Adipocyte (in vitro differentiated cells): ENCODE measurements at regions not wholly inside any gene's neighbourhood (a gene's known extent, or its start where the extent isn't known, plus 50 kb on each side); places are given as distances from the start of the nearest gene placed in this dataset.

Source experiments
- DNase-seq: peaks from one replicate; pipeline ENCODE4 v3.0.0-alpha.2; 2015; ENCODE audit warnings: low read depth
- H3K27me3 ChIP-seq: replicated peaks from 2 replicates; pipeline ENCODE4 v1.7.0; 2013; ENCODE audit warnings: mild to moderate bottlenecking, low read length, moderate library complexity; ENCODE audit not compliant: control insufficient read depth, insufficient read depth
- H3K36me3 ChIP-seq: 2 replicates; pipeline ENCODE4 v1.7.0; 2013; ENCODE audit warnings: low read length, mild to moderate bottlenecking, moderate library complexity; ENCODE audit not compliant: control insufficient read depth, insufficient read depth, severe bottlenecking
- H3K4me1 ChIP-seq: 2 replicates; pipeline ENCODE4 v1.7.0; 2013; ENCODE audit warnings: mild to moderate bottlenecking, low read length, moderate library complexity; ENCODE audit not compliant: control insufficient read depth, insufficient read depth
- H3K4me3 ChIP-seq: 2 replicates; pipeline ENCODE4 v1.7.0; 2013; ENCODE audit warnings: mild to moderate bottlenecking, low read length, moderate library complexity
- H3K9ac ChIP-seq: 2 replicates; pipeline ENCODE4 v1.7.0; 2013; ENCODE audit warnings: mild to moderate bottlenecking, low read length, moderate library complexity
- H3K9me3 ChIP-seq: 2 replicates; pipeline ENCODE4 v1.7.0; 2013; ENCODE audit warnings: mild to moderate bottlenecking, low read length, moderate library complexity; ENCODE audit not compliant: control insufficient read depth

- no peak for DNase-seq
- no peak overlapping the region for H3K4me3 ChIP-seq
- no peak overlapping the region for H3K9ac ChIP-seq
- no peaks in the 10 kb centered on the region for H3K36me3 ChIP-seq
- H3K27me3 ChIP-seq = no peaks in the 10 kb centered on the region
- peaks cover 42% of the 10 kb centered on the region for H3K4me1 ChIP-seq
- H3K9me3 ChIP-seq = no peaks in the 10 kb centered on the region
These were observed 157.1 kb upstream of the NRIP1 start for GRCh38 chr21:15221799-15222386.

GRCh38 chr21:15222707-15223106 lies 157.9 kb upstream of the NRIP1 start:
- Histone ChIP-seq H3K4me1 (peaks cover 42% of the 10 kb centered on the region), H3K9ac (no peak overlapping the region), H3K27me3 (no peaks in the 10 kb centered on the region), H3K36me3 (no peaks in the 10 kb centered on the region), H3K9me3 (no peaks in the 10 kb centered on the region), H3K4me3 (no peak overlapping the region)
- DNase-seq = no peak

GRCh38 chr21:15224346-15225086 lies 159.7 kb upstream of the NRIP1 start:
- DNase-seq = peak; percentile 5
- H3K9me3 ChIP-seq = no peaks in the 10 kb centered on the region
- H3K4me3 ChIP-seq = no peak overlapping the region
- peaks cover 42% of the 10 kb centered on the region for H3K4me1 ChIP-seq
- no peaks in the 10 kb centered on the region for H3K36me3 ChIP-seq
- no peaks in the 10 kb centered on the region for H3K27me3 ChIP-seq
- H3K9ac ChIP-seq = no peak overlapping the region

- Histone ChIP-seq H3K9ac (no peak overlapping the region), H3K9me3 (no peaks in the 10 kb centered on the region), H3K4me3 (no peak overlapping the region), H3K27me3 (no peaks in the 10 kb centered on the region), H3K4me1 (peaks cover 11% of the 10 kb centered on the region), H3K36me3 (no peaks in the 10 kb centered on the region)
- no peak for DNase-seq
These were observed 163.1 kb upstream of the NRIP1 start for GRCh38 chr21:15227919-15228318.

GRCh38 chr21:15229390-15229789 lies 164.6 kb upstream of the NRIP1 start:
- H3K4me3 ChIP-seq = no peak overlapping the region
- DNase-seq = no peak
- peaks cover 5% of the 10 kb centered on the region for H3K4me1 ChIP-seq
- no peaks in the 10 kb centered on the region for H3K27me3 ChIP-seq
- H3K36me3 ChIP-seq = no peaks in the 10 kb centered on the region
- no peaks in the 10 kb centered on the region for H3K9me3 ChIP-seq
- H3K9ac ChIP-seq = no peak overlapping the region

GRCh38 chr21:15233611-15234010 lies 168.8 kb upstream of the NRIP1 start:
- Histone ChIP-seq H3K27me3 (no peaks in the 10 kb centered on the region), H3K36me3 (no peaks in the 10 kb centered on the region), H3K9me3 (no peaks in the 10 kb centered on the region), H3K4me3 (no peak overlapping the region), H3K9ac (no peak overlapping the region), H3K4me1 (no peaks in the 10 kb centered on the region)
- no peak for DNase-seq

- Histone ChIP-seq H3K9ac (no peak overlapping the region), H3K36me3 (no peaks in the 10 kb centered on the region), H3K27me3 (no peaks in the 10 kb centered on the region), H3K9me3 (no peaks in the 10 kb centered on the region), H3K4me1 (peaks cover 10% of the 10 kb centered on the region), H3K4me3 (no peak overlapping the region)
- DNase-seq = no peak
These were observed 171.3 kb upstream of the NRIP1 start for GRCh38 chr21:15236111-15236510.

GRCh38 chr21:15240848-15241247 lies 176.0 kb upstream of the NRIP1 start:
- no peaks in the 10 kb centered on the region for H3K9me3 ChIP-seq
- H3K27me3 ChIP-seq = no peaks in the 10 kb centered on the region
- peaks cover 15% of the 10 kb centered on the region for H3K4me1 ChIP-seq
- H3K4me3 ChIP-seq = no peak overlapping the region
- no peak overlapping the region for H3K9ac ChIP-seq
- peak; percentile 31 for DNase-seq
- H3K36me3 ChIP-seq = no peaks in the 10 kb centered on the region

- Histone ChIP-seq H3K27me3 (no peaks in the 10 kb centered on the region), H3K36me3 (no peaks in the 10 kb centered on the region), H3K9ac (no peak overlapping the region), H3K4me3 (no peak overlapping the region), H3K4me1 (peaks cover 19% of the 10 kb centered on the region), H3K9me3 (no peaks in the 10 kb centered on the region)
- no peak for DNase-seq
These were observed 177.4 kb upstream of the NRIP1 start for GRCh38 chr21:15241997-15242736.

- H3K27me3 ChIP-seq = no peaks in the 10 kb centered on the region
- no peak overlapping the region for H3K4me3 ChIP-seq
- no peaks in the 10 kb centered on the region for H3K9me3 ChIP-seq
- no peak for DNase-seq
- H3K9ac ChIP-seq = no peak overlapping the region
- H3K4me1 ChIP-seq = peaks cover 19% of the 10 kb centered on the region
- no peaks in the 10 kb centered on the region for H3K36me3 ChIP-seq
These were observed 178.1 kb upstream of the NRIP1 start for GRCh38 chr21:15242906-15243305.

GRCh38 chr21:15243406-15243805 lies 178.6 kb upstream of the NRIP1 start:
- Histone ChIP-seq H3K4me3 (no peak overlapping the region), H3K27me3 (no peaks in the 10 kb centered on the region), H3K9ac (no peak overlapping the region), H3K4me1 (peaks cover 19% of the 10 kb centered on the region), H3K36me3 (no peaks in the 10 kb centered on the region), H3K9me3 (no peaks in the 10 kb centered on the region)
- DNase-seq = no peak
